HG02943 (cell line): ENCODE measurements at regions not wholly inside any gene's neighbourhood (a gene's known extent, or its start where the extent isn't known, plus 50 kb on each side); places are given as distances from the start of the nearest gene placed in this dataset.

Source experiments
- ATAC-seq: cut with Tn5 transposase; IDR thresholded peaks from one replicate; pipeline ENCODE4 v1.9.1; 2021; ENCODE audit warnings: mild to moderate bottlenecking, low read depth, moderate library complexity; ENCODE audit not compliant: unreplicated experiment

DNA sequence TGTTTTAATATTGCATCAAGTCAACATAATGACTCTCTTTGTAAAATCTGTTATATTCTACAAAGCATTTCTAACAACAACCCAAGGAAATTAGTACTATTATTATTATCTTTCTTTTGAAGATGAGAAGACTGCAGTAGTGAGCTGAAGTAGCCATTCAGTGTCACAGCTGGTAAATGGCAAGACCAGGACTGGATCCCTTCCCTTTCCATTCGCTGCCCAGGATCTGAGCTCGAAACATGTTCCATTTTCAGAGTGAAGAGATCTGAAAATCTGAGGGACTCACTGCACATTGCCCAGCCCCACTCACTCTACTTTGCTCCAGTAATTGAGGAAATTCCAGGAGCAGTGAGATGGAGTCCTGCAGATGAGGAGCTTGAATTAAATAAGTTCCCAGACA is 240.0 kb upstream of the BLID start:
- no peak for ATAC-seq

DNA sequence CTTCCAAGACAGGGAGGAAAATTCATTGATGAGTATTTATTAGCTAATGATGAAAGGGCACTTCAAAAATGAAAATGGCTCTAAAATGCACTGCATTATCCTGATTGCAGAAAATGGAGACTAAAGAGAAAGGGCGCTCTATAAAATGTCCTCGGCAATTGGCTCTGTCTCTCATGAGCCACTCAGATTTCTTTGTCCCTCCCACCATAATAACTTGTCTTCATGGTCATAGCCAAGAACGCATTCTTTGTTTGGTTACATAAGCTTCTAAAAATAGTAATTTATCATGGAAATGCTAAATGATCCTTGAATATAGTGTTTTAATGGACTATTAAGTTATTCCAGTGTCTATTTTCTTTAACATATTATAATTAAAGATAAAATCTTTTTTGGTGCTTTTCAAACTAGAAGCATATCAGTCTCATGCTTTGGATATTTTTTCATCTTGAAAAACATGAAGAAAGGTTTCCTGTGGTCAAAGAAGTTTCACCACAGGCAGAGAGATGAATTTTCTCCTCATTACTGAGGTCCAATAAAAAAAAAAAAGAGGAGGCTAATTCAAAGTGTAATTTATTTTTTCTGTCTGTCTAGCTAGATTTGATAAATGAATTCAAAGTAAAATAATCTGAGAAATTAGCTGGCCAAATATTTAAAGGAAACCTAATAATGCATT is 238.1 kb upstream of the BLID start:
- no peak for ATAC-seq

DNA sequence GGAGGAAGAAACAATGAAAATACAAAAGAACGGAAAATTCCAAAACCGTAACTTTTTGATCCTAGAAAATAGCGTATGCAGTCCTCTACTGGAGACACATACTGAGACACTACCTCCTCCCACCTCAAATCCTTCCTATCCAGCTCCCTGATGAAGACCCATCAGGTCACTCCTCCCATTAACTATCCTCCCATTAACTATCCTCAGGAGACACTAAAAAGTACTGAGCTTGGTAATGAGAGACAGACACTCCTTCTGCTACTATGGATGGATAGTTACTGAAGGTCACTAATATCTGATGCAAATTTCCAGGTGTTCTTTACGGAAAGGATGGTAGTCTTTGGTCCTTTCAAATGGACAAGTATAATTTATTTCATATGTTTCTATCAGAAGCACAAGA is 237.5 kb upstream of the BLID start:
- no peak for ATAC-seq

DNA sequence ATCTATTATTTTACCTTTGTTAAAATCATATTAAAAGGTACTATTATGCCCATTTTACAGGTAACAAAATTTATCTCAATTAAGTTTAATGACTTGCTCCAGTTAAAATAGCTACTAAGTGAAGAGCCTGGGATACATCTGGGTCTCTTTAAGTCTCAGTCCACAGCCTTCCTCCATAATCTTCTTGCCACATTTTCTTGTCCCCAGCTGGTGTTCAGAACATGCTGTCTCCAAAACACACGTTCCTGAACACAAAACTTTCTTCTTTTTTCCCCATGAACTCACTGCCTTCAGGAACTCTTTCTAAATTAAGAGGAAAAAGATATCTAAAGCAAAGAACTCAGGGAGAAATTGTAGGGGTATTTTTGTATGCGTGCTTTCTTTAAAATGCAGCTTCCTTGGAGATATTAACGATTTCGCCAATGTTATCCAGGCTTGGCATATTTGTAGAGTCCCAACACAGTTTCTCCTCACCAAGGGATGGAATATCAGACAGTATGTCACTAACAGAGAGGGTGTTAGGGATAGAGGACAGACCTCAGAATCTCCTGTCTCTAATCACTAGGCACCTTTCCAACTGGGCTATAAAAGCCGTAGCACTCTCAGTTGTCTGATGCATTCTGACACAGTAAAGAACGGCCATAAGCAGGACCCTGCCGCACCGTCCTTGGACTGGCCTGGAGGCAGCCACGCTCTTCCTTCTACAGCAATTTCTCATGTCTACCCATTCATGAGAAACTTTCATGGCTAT is 232.8 kb upstream of the BLID start:
- no peak for ATAC-seq

GRCh38 chr11:122346006-122346405 is 230.0 kb upstream of the BLID start:
- no peak for ATAC-seq

- no peak for ATAC-seq
Observed at GRCh38 chr11:122345586-122345985, 229.6 kb upstream of the BLID start.

DNA sequence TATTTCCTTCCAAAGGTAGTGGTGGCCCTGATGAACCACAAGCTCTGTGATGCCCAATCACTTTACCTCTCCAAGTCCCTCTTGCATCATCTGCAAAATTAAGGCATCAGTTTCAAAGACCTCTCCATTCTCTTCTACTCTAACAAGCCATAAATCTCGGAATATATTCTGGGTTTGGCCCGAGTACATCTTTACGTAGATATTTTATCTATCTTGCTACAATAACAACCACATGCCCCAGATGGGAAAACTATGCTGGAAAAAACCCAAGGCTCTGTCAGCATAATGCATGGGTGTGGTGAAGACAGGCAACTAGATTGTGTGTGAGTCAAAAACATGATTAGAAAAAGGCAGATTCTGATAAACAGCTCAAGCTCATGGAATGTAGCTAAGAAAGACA is 228.2 kb upstream of the BLID start:
- no peak for ATAC-seq

- ATAC-seq, result no peak
Observed at GRCh38 chr11:122343210-122343609, 227.2 kb upstream of the BLID start.

DNA sequence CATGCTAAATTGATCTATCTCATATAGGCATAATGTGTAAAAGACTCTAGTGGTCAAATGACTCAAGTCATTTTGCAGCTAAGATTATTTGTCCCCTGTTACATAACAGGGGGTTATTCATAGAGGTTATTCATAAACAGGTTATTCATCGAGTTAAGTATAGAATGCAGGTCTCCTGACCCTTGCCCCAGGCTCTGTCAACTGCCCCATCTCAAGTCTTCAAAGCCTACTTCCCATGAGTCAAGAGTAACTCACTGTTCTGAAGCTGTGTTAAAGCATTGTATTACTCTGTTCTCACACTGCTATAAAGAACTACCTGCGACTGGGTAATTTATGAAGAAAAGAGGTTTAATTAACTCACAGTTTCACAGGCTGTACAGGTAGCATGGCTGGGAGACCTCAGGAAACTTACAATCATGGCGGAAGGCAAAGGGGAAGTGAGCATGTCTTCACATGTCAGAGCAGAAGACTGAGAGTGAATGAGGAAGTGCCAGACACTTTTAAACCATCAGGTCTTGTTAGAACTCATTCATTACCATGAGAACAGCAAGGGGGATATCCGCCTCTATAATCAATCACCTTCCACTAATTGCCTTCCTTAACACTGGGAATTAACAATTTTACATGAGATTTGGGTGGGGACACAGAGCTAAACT is 226.2 kb upstream of the BLID start:
- no peak for ATAC-seq

GRCh38 chr11:122341477-122341876 is 225.5 kb upstream of the BLID start:
- ATAC-seq, result no peak

DNA sequence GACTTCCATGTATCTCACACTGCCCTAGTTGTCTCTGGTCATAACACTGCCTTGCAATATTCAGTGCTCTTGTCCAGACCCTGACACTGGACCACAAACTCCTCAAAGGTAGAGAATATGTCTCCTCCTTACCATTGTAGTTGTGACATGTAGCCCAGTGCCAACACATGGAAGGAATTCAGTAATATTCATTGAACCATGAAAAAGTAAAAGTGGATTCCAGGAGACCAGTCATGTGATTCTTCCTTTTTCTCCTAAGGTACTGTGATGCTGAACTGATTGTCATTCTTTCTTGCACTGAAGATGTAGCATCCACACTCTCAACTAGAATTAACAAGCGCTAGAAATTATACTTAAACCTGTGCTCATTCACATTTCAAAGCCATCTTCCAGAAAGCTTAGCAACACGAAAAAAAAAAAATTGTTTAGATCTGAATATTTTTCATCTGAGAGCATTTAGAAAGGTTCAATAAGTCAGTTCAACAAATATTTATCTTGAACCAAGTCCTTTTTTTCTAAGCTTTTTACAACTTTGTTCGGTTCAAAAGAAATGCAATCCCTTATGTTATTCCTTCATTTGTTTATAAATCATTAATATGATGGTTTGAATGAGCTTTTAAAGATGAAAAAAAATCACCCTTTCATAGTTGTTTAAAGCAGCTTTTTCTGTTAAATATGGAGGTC is 224.7 kb upstream of the BLID start:
- no peak for ATAC-seq

GRCh38 chr11:122339436-122340060 is 223.5 kb upstream of the BLID start:
- ATAC-seq, result no peak

GRCh38 chr11:122337704-122338103 is 221.7 kb upstream of the BLID start:
- ATAC-seq, result no peak

- no peak for ATAC-seq
Observed at GRCh38 chr11:122337241-122337640, 221.2 kb upstream of the BLID start.

- ATAC-seq, result no peak
Observed at GRCh38 chr11:122336706-122337105, 220.7 kb upstream of the BLID start.

- ATAC-seq, result no peak
Observed at GRCh38 chr11:122334546-122335339, 218.7 kb upstream of the BLID start.

DNA sequence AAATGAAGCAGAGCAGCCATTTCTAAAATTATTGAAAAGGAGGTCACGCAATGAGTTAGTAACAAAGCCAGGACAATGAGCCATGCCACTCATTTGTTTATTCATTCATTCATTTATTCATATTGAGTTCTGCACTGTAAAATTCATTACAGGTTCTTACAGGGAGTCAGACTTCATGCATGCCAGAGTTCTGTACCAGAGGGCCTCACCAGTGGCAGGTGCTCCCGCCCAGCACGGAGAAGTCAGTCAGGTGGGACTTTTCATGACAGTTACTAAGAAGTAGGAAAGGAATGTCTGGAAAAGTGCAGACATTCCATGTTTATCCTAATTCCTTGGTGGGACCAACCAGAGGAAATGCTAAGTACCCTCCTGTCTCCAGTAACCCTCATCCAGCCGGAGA is 217.5 kb upstream of the BLID start:
- no peak for ATAC-seq

DNA sequence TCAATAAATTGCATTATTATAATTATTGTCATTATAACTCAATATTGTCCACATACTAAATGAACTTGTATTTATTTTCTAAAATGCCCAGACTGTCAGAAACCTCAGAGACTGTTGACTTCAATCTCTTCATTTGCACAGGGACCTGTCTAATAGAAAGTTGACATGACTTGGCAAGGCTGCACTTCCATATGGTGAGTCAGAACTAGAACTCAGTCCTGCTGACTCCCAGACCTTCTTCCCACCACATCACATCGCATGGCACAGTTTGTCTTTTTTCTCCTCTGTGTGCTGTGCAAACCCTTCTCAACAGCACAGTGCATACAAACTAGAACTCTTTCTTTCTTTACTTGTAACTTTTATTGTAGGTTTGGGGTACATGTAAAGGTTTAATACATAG is 215.1 kb upstream of the BLID start:
- ATAC-seq, result no peak

GRCh38 chr11:122330279-122330965 is 214.4 kb upstream of the BLID start:
- ATAC-seq, result no peak
